HG03571 (cell line): ENCODE measurements at regions not wholly inside any gene's neighbourhood (a gene's known extent, or its start where the extent isn't known, plus 50 kb on each side); places are given as distances from the start of the nearest gene placed in this dataset.

Experiments
- ATAC-seq: cut with Tn5 transposase; IDR thresholded peaks from one replicate; pipeline ENCODE4 v1.9.1; 2021; ENCODE audit not compliant: unreplicated experiment

- ATAC-seq = no peak
These were observed 102.2 kb downstream of the ARF6 start for GRCh38 chr14:49994951-49995561.

- ATAC-seq = no peak
These were observed 105.1 kb downstream of the ARF6 start for GRCh38 chr14:49997991-49998390.

- ATAC-seq = peak; percentile 46
These were observed 106.4 kb downstream of the ARF6 start for GRCh38 chr14:49999146-49999761.

GRCh38 chr14:49999826-50000379 lies 107.0 kb downstream of the ARF6 start:
- no peak for ATAC-seq

- ATAC-seq = no peak
These were observed 107.7 kb downstream of the ARF6 start for GRCh38 chr14:50000380-50001150.

GRCh38 chr14:50001151-50001998 lies 108.5 kb downstream of the ARF6 start:
- ATAC-seq = no peak

- ATAC-seq = no peak
These were observed 109.4 kb downstream of the ARF6 start for GRCh38 chr14:50001999-50002925.

- no peak for ATAC-seq
These were observed 110.0 kb downstream of the ARF6 start for GRCh38 chr14:50002926-50003212.

- ATAC-seq = peak; percentile 56
These were observed 110.5 kb downstream of the ARF6 start for GRCh38 chr14:50003213-50004021.

- no peak for ATAC-seq
These were observed 110.2 kb downstream of the VCPKMT start for GRCh38 chr14:50006141-50006540.

- ATAC-seq = no peak
These were observed 109.1 kb downstream of the VCPKMT start for GRCh38 chr14:50007123-50007903.

GRCh38 chr14:50008562-50008961 lies 107.8 kb downstream of the VCPKMT start:
- ATAC-seq = no peak

- ATAC-seq = no peak
These were observed 107.4 kb downstream of the VCPKMT start for GRCh38 chr14:50008974-50009373.

GRCh38 chr14:50010752-50011151 lies 105.6 kb downstream of the VCPKMT start:
- ATAC-seq = no peak

GRCh38 chr14:50011242-50011641 lies 105.1 kb downstream of the VCPKMT start:
- ATAC-seq = no peak

- no peak for ATAC-seq
These were observed 103.7 kb downstream of the VCPKMT start for GRCh38 chr14:50012644-50013043.

GRCh38 chr14:50013198-50013918 lies 103.0 kb downstream of the VCPKMT start:
- no peak for ATAC-seq

GRCh38 chr14:50013934-50014333 lies 102.4 kb downstream of the VCPKMT start:
- no peak for ATAC-seq
